Endothelial cell (in vitro differentiated cells): ENCODE measurements at regions not wholly inside any gene's neighbourhood (a gene's known extent, or its start where the extent isn't known, plus 50 kb on each side); places are given as distances from the start of the nearest gene placed in this dataset.
"Not testable (repeated sequence)": the region's sequence is repeated elsewhere in the genome, so short reads cannot be mapped to it uniquely, and the experiment has no call there.

ENCODE experiments used
- DNase-seq: peaks from one replicate; pipeline ENCODE4 v3.0.0; 2021; ENCODE audit warnings: low spot score
- H3K27ac Mint-ChIP-seq: one replicate; pipeline ENCODE4 v1.8.0; 2021; ENCODE audit warnings: mixed read lengths, inconsistent platforms; ENCODE audit not compliant: unreplicated experiment
- H3K27me3 Mint-ChIP-seq: one replicate; pipeline ENCODE4 v1.8.0; 2021; ENCODE audit warnings: mild to moderate bottlenecking, moderate library complexity, mixed read lengths, inconsistent platforms; ENCODE audit not compliant: unreplicated experiment
- H3K36me3 Mint-ChIP-seq: one replicate; pipeline ENCODE4 v1.8.0; 2021; ENCODE audit warnings: mild to moderate bottlenecking, low read depth, mixed read lengths, inconsistent platforms; ENCODE audit not compliant: unreplicated experiment
- H3K4me1 Mint-ChIP-seq: one replicate; pipeline ENCODE4 v1.8.0; 2021; ENCODE audit warnings: mild to moderate bottlenecking, mixed read lengths, inconsistent platforms; ENCODE audit not compliant: unreplicated experiment
- H3K4me3 Mint-ChIP-seq: one replicate; pipeline ENCODE4 v1.8.0; 2021; ENCODE audit warnings: mild to moderate bottlenecking, mixed read lengths, inconsistent platforms; ENCODE audit not compliant: unreplicated experiment
- H3K9me3 Mint-ChIP-seq: one replicate; pipeline ENCODE4 v1.8.0; 2021; ENCODE audit warnings: mixed read lengths, inconsistent platforms; ENCODE audit not compliant: unreplicated experiment
- TF ChIP-seq, protein P1 (sequence below): fragments of 200-600 bp; sonication (generic); IDR thresholded peaks from one replicate; pipeline ENCODE4 v1.5.0; 2021; ENCODE audit warnings: antibody characterized with exemption; ENCODE audit not compliant: unreplicated experiment

DNA sequence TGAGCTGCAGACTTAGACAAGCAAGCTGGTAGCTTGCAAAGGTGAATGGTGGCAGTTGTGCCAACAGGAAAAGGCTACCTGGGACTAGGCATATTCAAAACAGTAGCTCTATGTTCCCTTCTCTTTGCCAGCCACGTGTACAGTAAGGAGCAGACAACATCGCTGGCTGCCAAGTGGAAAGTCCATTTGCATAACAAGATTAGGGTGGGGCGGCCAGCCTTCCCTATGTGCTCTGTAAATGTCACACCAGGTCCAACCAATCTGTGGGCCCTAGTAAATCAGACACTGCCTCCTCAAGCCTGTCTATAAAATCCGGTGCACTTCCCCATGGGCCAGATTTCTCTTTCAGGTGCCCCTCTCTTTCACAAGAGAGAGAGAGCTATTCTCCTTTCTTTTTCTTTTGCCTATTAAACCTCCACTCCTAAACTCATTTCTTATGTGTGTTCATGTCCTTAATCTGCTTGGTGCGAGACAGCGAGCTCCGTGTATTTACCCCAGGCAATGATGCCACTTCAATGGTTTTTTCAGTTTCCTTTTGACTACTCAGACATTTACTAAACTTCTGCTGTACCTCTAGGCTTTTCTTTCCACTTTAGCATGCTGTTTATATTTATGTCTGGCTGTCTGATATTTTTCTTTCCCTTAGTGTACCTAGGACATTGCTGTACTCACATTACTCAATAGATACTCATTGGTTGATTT is 297.4 kb upstream of the GCFC2 start:
- TF ChIP-seq, protein P1, sequence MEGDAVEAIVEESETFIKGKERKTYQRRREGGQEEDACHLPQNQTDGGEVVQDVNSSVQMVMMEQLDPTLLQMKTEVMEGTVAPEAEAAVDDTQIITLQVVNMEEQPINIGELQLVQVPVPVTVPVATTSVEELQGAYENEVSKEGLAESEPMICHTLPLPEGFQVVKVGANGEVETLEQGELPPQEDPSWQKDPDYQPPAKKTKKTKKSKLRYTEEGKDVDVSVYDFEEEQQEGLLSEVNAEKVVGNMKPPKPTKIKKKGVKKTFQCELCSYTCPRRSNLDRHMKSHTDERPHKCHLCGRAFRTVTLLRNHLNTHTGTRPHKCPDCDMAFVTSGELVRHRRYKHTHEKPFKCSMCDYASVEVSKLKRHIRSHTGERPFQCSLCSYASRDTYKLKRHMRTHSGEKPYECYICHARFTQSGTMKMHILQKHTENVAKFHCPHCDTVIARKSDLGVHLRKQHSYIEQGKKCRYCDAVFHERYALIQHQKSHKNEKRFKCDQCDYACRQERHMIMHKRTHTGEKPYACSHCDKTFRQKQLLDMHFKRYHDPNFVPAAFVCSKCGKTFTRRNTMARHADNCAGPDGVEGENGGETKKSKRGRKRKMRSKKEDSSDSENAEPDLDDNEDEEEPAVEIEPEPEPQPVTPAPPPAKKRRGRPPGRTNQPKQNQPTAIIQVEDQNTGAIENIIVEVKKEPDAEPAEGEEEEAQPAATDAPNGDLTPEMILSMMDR, result no peak
- Mint-ChIP-seq H3K9me3 (no peaks in the 10 kb centered on the region), H3K27me3 (peaks cover 3% of the 10 kb centered on the region), H3K4me1 (no peaks in the 10 kb centered on the region), H3K27ac (no peak overlapping the region), H3K36me3 (no peaks in the 10 kb centered on the region), H3K4me3 (no peak overlapping the region)
- DNase-seq, result no peak

DNA sequence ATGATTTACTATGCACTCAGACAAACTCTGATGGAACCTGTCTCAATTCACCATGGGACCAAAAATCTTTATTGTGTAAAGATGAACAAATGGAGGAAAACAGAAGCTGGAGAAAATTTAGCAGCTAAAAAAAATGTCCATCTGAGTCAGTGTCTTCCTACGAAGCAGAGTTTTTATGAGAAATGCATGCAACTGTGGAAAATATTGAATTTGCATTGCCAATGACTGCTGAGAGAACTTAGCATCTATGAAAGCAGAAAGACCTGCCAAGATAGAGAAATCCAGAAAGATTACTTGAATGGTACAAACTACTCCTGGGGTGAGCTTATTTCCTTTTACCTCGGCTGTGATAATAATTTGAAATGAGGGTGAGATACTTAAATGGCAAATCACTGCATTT is 289.7 kb upstream of the GCFC2 start:
- Mint-ChIP-seq H3K27ac (no peak overlapping the region), H3K9me3 (no peaks in the 10 kb centered on the region), H3K36me3 (no peaks in the 10 kb centered on the region), H3K4me1 (no peaks in the 10 kb centered on the region), H3K27me3 (peaks cover 3% of the 10 kb centered on the region), H3K4me3 (no peak overlapping the region)
- TF ChIP-seq, protein P1, result no peak
- no peak for DNase-seq

GRCh38 chr2:75998451-75998850 is 287.7 kb upstream of the GCFC2 start:
- Mint-ChIP-seq H3K4me3 (no peak overlapping the region), H3K27ac (no peak overlapping the region), H3K27me3 (peaks cover 3% of the 10 kb centered on the region), H3K36me3 (no peaks in the 10 kb centered on the region), H3K9me3 (no peaks in the 10 kb centered on the region), H3K4me1 (no peaks in the 10 kb centered on the region)
- DNase-seq, result no peak
- TF ChIP-seq, protein P1, result no peak

DNA sequence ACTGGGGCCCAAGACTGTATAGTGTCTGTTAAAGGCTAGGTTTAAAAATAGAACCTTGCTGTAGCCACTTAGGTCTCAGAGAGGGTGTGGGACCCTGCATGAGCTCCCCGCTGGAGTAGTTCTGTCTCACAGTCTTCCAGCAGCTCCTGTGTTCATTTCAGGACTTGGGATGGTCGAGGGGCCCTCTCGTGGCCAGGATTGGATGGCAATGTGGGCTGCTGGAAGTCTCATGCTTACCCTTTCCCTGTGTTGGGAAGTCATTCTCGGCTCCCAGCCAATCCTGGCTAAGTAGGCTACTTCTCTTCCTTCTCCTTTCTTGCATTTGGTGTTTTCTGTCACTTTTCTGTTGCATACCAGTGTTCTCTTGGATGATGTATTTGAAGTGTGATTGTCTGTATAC is 284.0 kb upstream of the GCFC2 start:
- Mint-ChIP-seq H3K9me3 (no peaks in the 10 kb centered on the region), H3K36me3 (no peaks in the 10 kb centered on the region), H3K4me3 (no peak overlapping the region), H3K27ac (no peak overlapping the region), H3K4me1 (no peaks in the 10 kb centered on the region), H3K27me3 (peaks cover 3% of the 10 kb centered on the region)
- TF ChIP-seq, protein P1, result no peak
- no peak for DNase-seq

DNA sequence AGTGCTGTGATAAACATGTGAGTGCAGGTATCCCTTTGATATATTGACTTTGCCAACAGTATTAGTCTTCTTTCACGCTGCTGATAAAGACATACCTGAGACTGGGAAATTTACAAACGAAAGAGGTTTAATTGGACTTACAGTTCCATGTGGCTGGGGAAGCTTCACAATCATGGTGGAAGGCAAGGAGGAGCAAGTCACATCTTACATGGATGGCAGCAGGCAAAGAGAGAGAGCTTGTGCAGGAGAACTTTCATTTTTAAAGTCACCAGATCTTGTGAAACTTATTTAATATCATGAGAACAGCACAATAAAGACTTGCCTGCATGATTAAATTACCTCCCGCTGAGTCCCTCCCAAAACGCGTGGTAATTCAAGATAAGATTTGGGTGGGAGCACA is 277.9 kb upstream of the GCFC2 start:
- not testable (repeated sequence) for H3K9me3 Mint-ChIP-seq, H3K27ac Mint-ChIP-seq, DNase-seq, H3K27me3 Mint-ChIP-seq, H3K4me1 Mint-ChIP-seq, H3K4me3 Mint-ChIP-seq, H3K36me3 Mint-ChIP-seq
